ENCODE measurements at regions not wholly inside any gene's neighbourhood (a gene's known extent, or its start where the extent isn't known, plus 50 kb on each side); places are given as distances from the start of the nearest gene placed in this dataset.

DNA sequence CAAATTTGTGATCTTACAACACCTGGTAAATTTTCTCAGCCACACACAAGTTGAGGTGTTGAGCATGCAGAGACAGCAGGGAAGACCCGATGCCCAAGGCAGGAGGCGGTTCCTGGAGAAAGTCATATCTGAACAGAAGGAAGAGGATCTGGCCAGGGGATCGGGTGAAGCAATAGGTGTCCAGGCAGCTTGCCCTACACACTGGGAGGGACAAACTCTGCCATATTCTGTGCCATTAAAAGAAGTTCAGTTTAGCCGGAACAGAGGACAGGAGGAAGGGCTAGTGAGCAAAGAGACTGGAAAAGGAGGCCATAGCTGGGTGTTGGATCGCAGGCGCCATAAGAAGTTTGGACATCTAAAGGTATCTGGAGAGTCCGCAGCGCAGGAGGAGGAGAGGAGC, 76.5 kb downstream of the TMPRSS5 start:
- TF ChIP-seq CTCF (conservative IDR thresholded peaks at IDR 0.05 in 1 of 2, IDR thresholded peaks at IDR 0.05 in 1 of 2; ENCODE audit: low read depth in 1 of 2, low read length in 2 of 2) (no peak), EZH2 (IDR thresholded peaks at IDR 0.05; ENCODE audit: low read length, missing control alignments) (no peak)

Data from fibroblast of lung (primary cell).